GM18858 (cell line): ENCODE measurements at regions not wholly inside any gene's neighbourhood (a gene's known extent, or its start where the extent isn't known, plus 50 kb on each side); places are given as distances from the start of the nearest gene placed in this dataset.

Source experiments
- ATAC-seq: cut with Tn5 transposase; IDR thresholded peaks from one replicate; pipeline ENCODE4 v1.9.1; 2021; ENCODE audit not compliant: unreplicated experiment

DNA sequence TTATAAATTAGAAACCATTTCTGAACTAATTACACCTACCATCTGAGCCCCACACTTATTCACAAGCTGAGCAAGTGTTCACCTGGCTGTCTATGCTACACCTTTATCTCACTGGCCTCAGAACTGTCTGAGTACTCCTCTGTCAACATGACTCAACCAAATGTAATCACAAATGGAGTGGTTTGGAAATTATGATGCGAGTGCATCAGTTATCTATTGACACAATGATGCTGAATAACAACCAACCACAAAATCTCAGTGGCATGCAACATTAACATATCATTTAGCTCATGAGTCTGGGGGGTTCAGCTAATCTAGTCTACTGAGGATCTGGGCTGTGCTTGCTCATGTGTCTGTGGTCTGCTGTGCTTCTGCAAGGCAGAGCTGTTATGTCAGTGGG lies 184.2 kb upstream of the NXPH2 start:
- ATAC-seq, result no peak

DNA sequence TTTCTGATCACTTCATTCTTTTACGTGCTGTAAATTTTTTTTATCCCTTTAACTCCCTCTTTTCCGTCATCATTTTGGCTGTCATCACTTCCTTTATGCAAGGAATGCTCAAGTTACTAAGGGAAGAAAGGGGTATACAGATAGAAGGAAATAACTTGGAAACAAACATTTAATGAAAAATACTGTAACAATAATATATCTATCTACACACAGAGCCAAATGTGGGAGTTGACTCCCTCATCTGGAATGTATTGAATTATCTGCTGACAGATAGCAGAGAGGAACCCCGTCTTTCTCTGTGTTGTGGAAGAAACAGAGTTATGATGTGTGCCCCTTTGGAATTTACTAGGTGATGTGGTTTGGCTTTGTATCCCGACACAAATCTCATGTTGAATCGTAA lies 182.5 kb upstream of the NXPH2 start:
- no peak for ATAC-seq

DNA sequence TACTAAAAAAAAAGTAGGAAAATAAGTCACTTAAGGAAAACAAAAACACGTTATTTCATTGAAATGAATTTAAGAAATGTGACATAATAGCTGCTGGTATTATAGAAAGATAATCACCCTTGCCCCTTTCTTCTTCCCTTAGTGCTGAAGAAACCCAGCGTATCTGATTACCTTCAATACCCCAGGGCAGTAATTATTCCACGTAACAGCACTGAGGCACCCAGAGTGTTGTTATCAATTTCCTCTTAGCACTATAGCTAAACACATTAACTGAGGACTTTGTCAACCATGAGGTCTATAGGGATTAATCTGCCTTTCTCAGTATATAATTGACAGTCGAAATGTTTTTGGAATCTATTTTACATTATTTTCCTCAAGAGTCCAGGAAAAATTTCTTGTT lies 180.0 kb upstream of the NXPH2 start:
- ATAC-seq, result no peak

DNA sequence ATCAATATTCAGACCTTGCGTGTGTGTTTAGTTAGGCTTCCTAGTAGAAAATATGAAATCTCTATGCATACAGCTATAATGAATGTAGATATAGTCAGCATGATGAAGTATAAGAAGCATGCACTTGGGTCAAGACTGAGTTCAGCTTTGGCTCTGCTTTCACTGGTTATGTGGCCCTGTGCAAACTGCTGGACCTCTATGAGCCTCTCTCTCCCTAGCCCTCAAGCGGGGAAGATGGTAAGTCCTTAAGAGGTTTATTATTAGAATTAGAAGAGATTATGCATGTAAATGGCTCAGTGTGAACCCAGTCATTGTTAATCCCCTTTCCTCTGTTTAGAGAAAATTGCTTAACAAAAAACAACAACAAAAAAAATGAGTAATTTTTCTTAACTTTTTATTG lies 178.8 kb upstream of the NXPH2 start:
- ATAC-seq, result no peak

DNA sequence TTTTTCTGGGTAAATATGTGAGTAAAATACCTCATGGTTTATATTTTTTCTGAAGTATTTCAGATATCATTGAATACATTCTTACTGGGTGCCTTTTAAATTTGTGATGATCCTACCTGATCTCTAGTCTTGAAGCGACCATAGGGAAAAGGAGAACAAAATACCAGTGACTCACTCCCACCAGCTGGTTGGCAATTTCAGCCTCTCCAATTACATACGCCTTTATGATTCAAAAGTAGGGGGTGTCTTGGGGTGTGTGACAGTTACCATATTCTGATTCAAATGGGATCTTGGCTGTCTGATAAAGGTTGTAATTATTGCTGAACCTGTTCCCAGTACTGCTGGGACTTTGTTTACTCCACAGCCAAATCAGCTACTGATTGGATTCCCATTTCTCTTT lies 175.9 kb upstream of the NXPH2 start:
- no peak for ATAC-seq

DNA sequence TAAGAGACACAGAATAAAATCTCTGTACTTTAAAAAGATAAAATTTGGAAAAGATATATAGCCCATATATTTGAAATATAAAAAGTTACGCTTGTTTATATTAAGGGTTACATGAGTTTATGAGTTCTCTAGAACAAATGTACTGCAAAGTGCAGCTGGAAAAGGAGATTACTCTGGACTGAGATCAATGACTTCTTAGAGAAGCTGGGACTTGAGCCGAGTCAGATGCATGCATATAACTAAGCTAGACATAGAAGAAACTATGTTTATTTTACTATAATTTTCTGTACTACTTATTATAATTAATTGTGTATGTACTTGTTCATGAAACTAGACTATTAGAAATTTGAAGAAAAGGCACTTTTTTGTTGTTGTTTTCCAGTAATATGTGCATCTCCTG lies 170.3 kb upstream of the NXPH2 start:
- ATAC-seq, result no peak

DNA sequence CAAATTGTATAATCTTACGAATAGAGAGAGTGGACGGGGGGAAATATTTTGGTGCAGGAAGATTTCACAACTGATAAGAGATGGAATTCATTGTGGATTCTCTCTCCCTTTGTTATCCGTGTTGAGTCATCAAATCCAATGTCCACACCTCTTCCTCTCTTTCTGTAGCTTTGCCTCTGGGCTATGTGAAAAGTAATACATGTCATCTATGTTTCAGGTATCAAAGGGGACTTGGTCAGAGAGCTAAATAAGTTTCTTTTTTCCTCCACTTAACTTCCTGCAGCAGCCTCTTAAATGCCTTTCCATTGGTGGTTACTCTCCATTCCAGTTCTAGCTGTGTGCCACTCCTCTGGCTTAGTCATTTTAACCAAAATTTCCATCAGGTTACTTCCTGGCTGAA lies 169.3 kb upstream of the NXPH2 start:
- no peak for ATAC-seq

DNA sequence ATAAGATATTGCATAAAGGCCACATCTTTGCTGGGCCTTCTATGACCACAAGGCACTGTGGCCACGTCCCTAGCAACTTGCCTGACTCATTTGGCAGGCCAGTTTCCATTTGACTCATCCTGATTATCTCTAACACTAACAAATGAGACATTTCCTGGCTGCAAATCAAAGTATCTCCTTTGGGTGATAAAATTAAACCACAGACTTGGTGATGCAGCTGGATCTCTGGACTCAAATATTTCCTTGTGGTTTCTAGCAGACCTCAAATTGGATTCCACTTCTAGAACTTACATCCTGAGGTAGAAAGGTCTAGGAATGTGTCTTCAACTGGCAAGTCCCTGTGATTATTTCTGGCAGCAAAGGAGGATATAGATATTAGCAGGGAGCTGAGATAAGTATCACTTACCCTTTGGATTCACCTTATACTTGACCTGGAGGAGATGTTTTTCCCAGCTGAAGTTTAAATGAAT lies 167.9 kb upstream of the NXPH2 start:
- ATAC-seq, result peak; percentile 90

DNA sequence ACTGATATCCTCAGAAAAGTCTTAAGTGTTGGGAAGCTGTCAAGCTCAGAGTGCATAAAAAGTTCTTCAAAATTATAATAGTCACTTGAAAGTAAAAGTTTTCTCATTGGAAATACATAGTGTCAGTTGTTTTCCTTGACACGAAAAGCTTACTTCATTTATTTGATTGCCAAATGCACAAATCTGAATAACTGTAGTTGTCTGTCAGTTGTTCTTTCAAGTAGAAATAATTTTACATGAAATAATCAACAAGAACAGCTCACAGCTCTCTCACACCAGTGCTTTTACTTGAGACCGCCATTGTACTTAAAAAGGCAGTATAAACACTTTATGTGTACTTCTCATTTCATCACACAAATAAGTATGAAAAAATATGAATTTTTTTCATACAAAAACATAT lies 163.3 kb upstream of the NXPH2 start:
- no peak for ATAC-seq

DNA sequence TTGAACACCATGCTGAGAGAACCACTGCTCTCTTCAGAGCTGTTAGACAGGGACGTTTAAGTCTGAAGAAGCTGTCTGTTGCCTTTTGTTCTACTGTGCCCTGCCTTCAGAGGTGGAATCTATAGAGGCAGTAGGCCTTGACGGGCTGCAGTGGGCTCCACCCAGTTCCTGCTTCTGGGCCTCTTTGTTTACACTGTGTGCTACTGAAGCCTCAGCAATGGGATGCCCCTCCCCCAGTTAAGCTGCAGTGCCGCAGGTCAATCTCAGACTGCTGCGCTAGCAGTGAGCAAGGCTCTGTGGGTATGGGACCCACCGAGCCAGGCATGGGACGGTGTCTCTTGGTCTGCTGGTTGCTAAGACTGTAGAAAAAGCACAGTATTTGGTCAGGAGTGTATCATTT lies 162.3 kb upstream of the NXPH2 start:
- ATAC-seq, result no peak

DNA sequence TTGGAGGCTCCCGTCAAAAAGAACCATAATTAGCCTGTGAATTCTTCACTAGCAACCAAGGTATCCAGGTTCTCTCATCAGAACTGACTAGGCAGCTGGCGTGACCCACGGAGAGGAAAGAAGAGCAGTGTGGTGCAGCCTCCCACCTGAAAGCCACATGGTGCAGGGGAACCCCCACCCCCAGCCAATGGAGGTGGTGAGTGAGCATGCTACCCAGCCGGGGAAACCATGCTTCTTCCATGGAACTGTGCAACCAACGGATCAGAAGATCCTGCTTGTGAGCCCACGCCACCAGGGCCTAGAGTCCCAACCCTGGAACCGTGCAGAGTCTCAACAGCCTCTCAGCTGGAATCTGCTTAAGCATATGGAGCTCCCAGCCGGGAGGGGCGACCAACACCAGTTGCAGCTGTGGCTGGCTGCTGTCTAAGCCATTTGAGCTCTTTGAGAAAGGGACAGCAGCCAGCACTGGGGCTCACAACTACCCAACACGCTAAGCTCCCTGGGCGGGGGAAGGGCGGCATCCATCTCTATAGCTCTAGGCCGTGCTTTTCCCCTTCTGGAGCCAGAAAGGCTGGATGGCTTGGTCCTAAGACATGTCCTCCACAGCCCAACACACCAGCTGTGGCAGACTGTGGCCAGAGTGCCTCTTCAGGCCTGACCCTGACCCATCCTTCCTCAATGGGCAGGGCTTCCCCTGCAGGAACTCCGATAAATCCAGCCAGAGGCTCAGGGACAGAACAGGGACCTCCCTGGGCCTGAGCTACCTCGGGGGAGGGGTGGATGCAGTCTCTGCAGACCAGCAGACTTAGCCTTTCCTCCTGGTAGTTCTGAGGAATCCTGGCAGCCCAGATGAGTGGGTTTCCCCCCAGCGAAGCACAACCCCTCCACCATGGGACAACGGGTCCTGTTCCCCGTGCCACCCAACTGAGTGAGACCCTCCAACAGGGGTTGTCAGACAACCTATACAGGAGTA lies 151.4 kb upstream of the NXPH2 start:
- ATAC-seq, result no peak

DNA sequence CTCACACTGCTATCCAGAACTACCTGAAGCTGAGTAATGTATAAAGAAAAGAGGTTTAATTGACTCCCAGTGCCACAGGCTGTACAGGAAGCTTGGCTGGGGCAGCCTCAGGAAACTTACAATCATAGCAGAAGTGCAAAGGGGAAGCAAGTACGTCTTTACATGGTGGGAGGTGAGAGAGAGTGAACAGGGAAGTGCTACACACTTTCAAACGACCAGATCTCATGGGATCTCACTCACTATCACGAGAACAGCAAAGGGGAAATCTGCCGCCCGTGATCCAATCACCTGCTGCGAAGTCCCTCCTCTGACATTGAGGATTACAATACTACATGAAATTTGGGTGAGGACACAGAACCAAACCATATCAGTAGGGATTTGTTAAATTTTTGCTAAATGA lies 150.4 kb upstream of the NXPH2 start:
- no peak for ATAC-seq

DNA sequence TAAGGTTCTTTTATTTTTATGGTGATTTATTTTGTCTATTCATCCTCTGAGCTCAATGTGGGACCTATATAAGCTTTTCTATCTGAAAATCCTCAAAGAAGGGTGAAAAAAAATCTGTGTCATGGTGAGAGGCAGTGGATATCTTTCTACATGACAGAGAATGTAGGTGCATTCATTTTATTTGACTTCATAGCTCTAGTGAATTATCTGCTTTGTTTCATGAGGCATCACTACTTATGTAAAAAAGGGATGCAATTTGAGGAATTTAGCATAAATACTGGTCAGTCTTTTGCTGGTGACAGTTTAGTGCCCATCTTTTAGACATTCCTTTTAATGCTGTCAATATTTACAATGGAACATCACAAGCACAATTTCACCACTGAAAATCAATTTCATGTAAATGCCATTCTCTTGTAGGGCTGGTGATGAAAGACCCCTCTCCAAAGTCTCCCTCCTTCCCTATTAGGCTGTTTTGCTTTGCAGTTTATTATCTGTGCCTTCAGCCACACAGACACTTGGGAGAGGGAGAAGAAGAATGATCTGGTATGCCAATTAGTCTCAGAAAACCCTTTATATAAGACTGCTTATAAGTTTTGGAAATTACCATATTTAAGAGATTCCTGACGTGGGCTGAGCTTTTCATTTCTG lies 148.3 kb upstream of the NXPH2 start:
- ATAC-seq, result no peak

DNA sequence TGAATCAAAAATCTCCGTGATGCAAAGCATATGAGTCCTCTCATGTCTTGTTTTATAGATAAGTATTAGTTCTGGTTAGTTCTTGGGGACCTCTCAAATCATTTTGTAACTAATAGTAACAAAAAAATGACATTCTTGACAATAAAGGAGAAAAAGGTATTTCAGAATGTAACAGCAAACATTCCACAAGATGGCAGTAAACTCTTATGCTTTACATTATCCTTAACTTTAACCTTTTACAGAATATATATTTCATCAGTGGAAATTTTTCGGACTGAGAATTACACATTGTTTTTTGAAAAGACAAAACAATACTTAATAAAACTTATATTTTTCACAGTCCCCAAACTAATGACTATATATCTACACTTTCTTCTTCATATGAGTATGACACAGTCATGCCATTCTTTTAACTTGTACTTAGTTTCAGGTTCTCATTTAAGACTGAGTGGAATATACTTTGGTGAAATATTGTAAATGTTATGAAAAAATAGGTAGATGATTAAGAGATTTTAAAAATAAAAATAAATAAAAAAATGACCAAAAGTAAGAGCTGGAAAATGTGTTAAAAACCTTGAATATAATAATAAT lies 142.9 kb upstream of the NXPH2 start:
- no peak for ATAC-seq

DNA sequence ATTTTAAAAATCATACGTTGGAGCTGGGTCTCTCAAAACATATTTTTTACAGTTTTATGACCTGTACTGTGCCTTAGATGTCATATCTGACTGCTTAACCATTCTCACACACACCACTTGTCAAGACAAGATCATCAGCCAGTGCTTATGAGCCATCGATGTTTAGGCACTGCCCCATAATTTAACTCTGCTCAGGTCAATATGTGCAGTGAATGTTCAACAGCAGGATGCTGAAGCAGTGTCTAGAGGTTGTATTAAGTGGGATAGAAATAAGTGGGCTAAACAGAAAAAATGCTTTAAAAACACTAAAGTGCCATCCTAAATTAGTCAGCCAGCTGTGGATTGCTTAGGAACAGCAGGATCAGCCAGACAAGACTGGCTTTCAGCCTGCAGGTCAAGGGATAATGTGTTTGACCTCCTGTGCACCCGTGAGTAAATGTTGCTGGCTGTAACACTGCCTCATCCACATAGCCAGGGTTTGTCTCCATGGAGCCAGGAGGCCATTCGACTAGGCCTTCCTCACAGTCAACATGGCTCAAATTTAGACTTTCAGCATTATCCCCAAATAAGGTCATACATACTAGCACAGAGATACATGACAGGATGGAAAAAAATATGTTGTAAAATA lies 139.0 kb upstream of the NXPH2 start:
- no peak for ATAC-seq

DNA sequence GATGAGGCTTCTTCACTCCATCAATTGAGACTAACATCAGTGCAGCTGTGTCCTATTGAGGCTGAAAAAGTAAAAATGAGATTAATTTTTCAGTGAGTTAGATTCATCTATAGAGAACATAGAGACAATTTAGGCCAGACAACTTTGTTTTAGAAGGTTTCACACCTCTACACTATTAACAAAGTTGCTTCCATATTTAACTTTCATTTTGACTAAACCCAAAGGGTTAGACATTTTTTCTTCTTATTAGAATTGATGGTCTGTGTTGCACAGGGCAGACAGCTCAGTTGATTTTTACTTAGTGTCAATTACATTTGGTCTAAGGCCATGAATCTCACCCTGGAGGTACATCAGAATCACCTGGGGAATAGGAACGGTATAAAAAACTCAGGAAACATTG lies 130.2 kb upstream of the NXPH2 start:
- ATAC-seq, result no peak

DNA sequence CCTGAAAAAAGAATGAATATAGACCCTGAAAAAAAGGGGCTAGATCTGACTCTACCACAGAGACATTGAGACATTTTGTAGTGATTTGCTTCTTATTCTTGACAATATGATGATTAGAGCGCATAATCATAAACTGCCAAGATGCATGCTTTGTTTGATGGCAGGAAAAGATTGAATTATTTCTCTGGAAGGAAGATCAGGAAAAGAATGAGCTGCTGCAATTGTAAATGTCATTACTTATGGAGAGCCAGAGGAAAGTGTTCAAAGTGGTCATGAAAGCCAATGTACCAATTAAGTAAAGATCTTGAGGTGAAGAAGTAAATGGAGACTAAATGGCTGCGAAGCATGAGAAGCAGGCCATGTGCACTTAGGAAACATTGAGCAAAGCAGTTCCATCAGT lies 126.4 kb upstream of the NXPH2 start:
- ATAC-seq, result no peak

DNA sequence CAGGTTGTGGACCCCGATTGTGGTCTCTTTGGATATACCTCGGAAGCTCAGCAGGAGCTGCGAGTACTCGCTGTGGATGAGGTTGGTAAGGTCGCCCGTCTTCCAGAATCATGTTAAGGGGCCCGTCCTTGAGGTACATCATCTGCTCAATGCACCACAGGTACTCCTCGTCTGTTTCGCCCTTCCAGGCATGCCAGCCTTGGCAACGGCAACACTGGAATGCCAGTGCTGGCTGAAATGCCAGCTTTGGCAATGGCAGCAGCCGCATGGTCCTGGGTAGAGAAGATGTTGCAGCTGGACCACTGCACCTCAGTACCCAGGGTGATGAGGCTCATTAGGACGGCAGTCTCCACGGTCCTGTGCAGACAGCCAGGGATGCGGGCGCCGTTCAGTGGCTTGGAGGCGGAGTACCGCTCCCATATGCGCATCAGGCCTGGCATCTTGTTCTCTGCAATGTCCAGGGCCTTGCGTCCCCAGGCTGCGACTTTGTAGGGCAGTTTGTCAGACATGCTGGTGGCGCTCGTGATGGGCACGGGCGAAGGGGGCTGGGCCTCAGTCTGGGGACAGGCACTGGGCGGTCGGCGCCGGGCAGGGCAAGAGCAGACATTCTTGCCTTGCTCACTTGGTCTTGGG lies 122.2 kb upstream of the NXPH2 start:
- ATAC-seq, result no peak

DNA sequence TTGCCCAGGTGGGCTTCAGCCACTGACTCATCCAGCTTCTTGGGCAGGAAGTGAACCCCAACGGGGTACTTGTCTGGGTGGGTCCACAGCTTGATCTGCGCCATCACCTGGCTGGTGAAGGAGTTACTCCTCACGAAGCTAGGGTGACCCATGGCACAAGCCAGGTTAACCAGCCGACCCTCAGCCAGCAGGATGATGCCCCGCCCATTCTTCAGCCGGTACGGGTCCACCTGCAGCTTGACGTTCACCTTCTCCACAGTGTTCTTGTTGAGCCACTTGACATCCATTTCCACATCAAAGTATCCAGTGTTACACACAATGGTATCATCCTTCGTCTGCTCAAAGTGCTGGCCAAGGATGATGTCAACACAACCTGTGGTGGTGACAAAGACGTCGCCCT lies 121.3 kb upstream of the NXPH2 start:
- no peak for ATAC-seq

DNA sequence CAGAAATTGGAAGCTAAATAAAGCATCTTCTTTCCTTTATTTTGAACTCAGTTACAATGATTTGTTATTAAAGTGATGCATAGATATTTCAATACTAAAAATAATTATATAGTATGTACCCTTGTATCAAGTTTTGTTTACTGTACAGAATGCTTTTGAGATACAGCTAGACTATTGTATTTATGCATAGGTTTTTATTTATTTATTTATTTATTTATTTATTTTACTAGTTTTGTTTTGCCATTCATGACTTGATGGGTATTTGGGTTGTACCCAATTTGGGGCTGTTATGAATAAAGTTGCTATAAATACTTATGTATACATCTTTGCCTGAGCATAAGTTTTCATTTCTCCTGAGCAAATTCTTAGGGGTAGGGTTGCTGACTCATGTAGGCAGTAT lies 118.7 kb upstream of the NXPH2 start:
- no peak for ATAC-seq

DNA sequence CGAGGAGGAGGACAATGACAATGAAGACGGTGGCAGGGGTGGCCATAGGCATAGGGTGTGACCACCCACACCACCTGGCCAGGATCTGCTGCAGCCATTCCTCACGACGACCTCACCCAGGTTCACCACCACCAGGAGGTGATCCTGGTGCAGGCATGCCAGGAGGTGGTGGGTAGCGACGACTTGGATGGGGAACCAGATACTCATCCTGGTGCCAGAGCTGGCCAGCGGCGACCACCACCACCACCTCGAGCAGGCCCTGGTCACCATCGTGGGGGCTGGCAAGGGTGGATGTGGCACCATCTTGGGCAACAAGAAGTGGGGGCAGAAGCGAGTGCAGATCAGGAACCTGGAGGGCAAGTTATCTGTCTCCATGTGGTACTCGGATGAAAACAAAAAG lies 117.1 kb upstream of the NXPH2 start:
- no peak for ATAC-seq
